ENCODE measurements at regions not wholly inside any gene's neighbourhood (a gene's known extent, or its start where the extent isn't known, plus 50 kb on each side); places are given as distances from the start of the nearest gene placed in this dataset.

DNA sequence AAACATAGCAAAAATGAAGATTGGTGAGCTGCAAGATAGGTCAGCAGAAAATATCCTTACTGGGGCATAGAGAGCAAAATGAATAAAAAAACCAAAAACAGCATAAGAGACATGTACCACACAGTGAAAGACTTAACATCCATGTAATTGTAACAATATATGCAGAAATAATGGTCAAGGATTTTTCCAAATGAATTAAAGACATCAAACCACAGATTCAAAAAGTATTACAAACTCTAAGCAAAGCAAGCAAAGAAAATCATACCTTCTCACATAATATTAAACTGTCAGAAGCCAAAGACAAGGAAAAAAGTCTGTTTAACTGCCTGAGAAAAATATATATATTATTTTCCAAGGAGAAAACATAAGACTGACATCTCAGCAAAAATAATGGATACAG, 111.3 kb downstream of the MIS18A start:
- H3K4me3 ChIP-seq: no peak overlapping the region
- no peak for TF ChIP-seq POLR2AphosphoS5 (IDR thresholded peaks at IDR 0.05)
- TF ChIP-seq, protein P1, sequence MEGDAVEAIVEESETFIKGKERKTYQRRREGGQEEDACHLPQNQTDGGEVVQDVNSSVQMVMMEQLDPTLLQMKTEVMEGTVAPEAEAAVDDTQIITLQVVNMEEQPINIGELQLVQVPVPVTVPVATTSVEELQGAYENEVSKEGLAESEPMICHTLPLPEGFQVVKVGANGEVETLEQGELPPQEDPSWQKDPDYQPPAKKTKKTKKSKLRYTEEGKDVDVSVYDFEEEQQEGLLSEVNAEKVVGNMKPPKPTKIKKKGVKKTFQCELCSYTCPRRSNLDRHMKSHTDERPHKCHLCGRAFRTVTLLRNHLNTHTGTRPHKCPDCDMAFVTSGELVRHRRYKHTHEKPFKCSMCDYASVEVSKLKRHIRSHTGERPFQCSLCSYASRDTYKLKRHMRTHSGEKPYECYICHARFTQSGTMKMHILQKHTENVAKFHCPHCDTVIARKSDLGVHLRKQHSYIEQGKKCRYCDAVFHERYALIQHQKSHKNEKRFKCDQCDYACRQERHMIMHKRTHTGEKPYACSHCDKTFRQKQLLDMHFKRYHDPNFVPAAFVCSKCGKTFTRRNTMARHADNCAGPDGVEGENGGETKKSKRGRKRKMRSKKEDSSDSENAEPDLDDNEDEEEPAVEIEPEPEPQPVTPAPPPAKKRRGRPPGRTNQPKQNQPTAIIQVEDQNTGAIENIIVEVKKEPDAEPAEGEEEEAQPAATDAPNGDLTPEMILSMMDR (IDR thresholded peaks at IDR 0.05): no peak
- TF ChIP-seq POLR2A (IDR thresholded peaks at IDR 0.05; ENCODE audit: low read depth): no peak
- no peak for TF ChIP-seq EP300 (IDR thresholded peaks at IDR 0.05)
- no peaks in the 10 kb centered on the region for H3K27me3 ChIP-seq
- H3K36me3 ChIP-seq: no peaks in the 10 kb centered on the region
- no peak for DNase-seq (ENCODE audit: extremely low spot score)
- no peak overlapping the region for H3K27ac ChIP-seq (replicated peaks in 1 of 4)
- H3K4me1 ChIP-seq: no peaks in the 10 kb centered on the region
- intact Hi-C loops (cut with DNase I): no loop called here
- no peaks in the 10 kb centered on the region for H3K9me3 ChIP-seq

- Histone ChIP-seq H3K36me3 (no peaks in the 10 kb centered on the region), H3K27ac (replicated peaks in 1 of 4) (no peak overlapping the region), H3K4me1 (no peaks in the 10 kb centered on the region), H3K27me3 (no peaks in the 10 kb centered on the region), H3K4me3 (no peak overlapping the region), H3K9me3 (no peaks in the 10 kb centered on the region)
- 72% methylated on average over 2 of the region's 2 CpGs for WGBS
- intact Hi-C loops (cut with DNase I): no loop called here
- DNase-seq (ENCODE audit: extremely low spot score): no peak
- TF ChIP-seq, protein P1 (IDR thresholded peaks at IDR 0.05): no peak
- TF ChIP-seq EP300 (IDR thresholded peaks at IDR 0.05) (no peak), POLR2AphosphoS5 (IDR thresholded peaks at IDR 0.05) (no peak), POLR2A (IDR thresholded peaks at IDR 0.05; ENCODE audit: low read depth) (no peak)
Measured at GRCh38 chr21:32163386-32163785, 115.5 kb downstream of the MIS18A start.

- Histone ChIP-seq H3K27me3 (no peaks in the 10 kb centered on the region), H3K27ac (replicated peaks in 1 of 4) (no peak overlapping the region), H3K36me3 (no peaks in the 10 kb centered on the region), H3K9me3 (no peaks in the 10 kb centered on the region), H3K4me1 (no peaks in the 10 kb centered on the region), H3K4me3 (no peak overlapping the region)
- no peak for DNase-seq (ENCODE audit: extremely low spot score)
- no peak for TF ChIP-seq POLR2A (IDR thresholded peaks at IDR 0.05; ENCODE audit: low read depth)
- TF ChIP-seq EP300 (IDR thresholded peaks at IDR 0.05): no peak
- TF ChIP-seq POLR2AphosphoS5 (IDR thresholded peaks at IDR 0.05): no peak
- TF ChIP-seq, protein P1 (IDR thresholded peaks at IDR 0.05): no peak
- WGBS: 77% methylated on average over 6 of the region's 6 CpGs
- intact Hi-C loops (cut with DNase I): no loop called here
Measured at GRCh38 chr21:32162727-32163320, 116.0 kb downstream of the MIS18A start.

DNA sequence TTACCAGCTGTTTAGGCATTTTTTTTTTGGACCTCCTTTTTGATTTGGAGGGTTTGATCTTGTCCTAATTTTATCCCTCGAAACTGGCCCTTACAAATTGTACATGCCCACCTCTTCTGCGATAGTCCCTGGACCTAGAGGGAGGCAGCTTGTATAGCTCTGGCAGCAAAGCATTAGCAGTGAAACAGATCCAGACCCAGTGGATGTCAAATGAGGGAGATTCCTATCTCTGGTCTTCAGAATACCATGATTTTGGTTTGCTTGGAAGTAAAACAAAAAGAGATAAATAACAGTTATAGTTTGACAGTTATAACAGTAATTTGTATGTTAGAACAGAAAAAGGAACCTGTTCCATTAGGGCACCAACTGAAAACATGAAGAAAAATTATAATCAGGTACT, 123.6 kb downstream of the MIS18A start:
- WGBS: 91% methylated on average over 2 of the region's 2 CpGs
- intact Hi-C loops (cut with DNase I): no loop called here
- Histone ChIP-seq H3K4me1 (no peaks in the 10 kb centered on the region), H3K4me3 (no peak overlapping the region), H3K36me3 (no peaks in the 10 kb centered on the region), H3K27me3 (no peaks in the 10 kb centered on the region), H3K9me3 (no peaks in the 10 kb centered on the region), H3K27ac (replicated peaks in 1 of 4) (no peak overlapping the region)
- TF ChIP-seq EP300 (IDR thresholded peaks at IDR 0.05) (no peak), POLR2A (IDR thresholded peaks at IDR 0.05; ENCODE audit: low read depth) (no peak), POLR2AphosphoS5 (IDR thresholded peaks at IDR 0.05) (no peak)
- TF ChIP-seq, protein P1 (IDR thresholded peaks at IDR 0.05): no peak
- DNase-seq (ENCODE audit: extremely low spot score): peak; percentile 31

DNA sequence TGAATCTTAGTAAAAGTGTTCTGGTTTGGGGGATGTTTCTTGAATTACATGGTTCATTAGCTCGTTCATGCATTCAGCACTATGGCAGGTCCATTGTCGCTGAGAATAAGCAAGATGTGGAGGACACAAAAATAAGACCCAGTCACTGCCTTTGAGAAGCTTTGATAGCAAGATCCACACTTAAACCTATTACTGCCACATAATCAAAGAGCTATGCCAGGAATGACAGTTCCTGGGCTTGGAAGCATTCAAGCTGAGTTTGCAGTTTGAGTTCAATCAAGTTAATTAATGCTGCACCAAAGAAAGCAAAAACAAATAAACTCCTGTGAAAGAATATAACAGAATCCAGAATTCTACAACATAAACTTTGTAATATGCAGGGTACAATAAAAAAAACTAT, 131.8 kb downstream of the MIS18A start:
- Histone ChIP-seq H3K36me3 (no peaks in the 10 kb centered on the region), H3K4me3 (no peak overlapping the region), H3K27me3 (no peaks in the 10 kb centered on the region), H3K9me3 (peaks cover 0 to 10% (median 6%) of the 10 kb centered on the region in 4 donors), H3K27ac (replicated peaks in 1 of 4) (no peak overlapping the region), H3K4me1 (peaks cover 0 to 6% (median 0%) of the 10 kb centered on the region in 4 donors)
- intact Hi-C loops (cut with DNase I): no loop called here
- DNase-seq (ENCODE audit: extremely low spot score): peak; percentile 34
- WGBS: 91% methylated on average over 2 of the region's 2 CpGs
- TF ChIP-seq POLR2A (IDR thresholded peaks at IDR 0.05; ENCODE audit: low read depth): no peak
- TF ChIP-seq EP300 (IDR thresholded peaks at IDR 0.05): no peak
- TF ChIP-seq, protein P1 (IDR thresholded peaks at IDR 0.05): no peak
- no peak for TF ChIP-seq POLR2AphosphoS5 (IDR thresholded peaks at IDR 0.05)
